ENCODE measurements at regions not wholly inside any gene's neighbourhood (a gene's known extent, or its start where the extent isn't known, plus 50 kb on each side); places are given as distances from the start of the nearest gene placed in this dataset.

GRCh38 chr2:168394262-168394661 is 61.8 kb upstream of the CERS6 start:
- TF ChIP-seq, protein P1, sequence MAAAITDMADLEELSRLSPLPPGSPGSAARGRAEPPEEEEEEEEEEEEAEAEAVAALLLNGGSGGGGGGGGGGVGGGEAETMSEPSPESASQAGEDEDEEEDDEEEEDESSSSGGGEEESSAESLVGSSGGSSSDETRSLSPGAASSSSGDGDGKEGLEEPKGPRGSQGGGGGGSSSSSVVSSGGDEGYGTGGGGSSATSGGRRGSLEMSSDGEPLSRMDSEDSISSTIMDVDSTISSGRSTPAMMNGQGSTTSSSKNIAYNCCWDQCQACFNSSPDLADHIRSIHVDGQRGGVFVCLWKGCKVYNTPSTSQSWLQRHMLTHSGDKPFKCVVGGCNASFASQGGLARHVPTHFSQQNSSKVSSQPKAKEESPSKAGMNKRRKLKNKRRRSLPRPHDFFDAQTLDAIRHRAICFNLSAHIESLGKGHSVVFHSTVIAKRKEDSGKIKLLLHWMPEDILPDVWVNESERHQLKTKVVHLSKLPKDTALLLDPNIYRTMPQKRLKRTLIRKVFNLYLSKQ (tag by site-specific recombination; IDR thresholded peaks at IDR 0.05; ENCODE audit: borderline replicate concordance) = no peak
- TF ChIP-seq, protein P2, sequence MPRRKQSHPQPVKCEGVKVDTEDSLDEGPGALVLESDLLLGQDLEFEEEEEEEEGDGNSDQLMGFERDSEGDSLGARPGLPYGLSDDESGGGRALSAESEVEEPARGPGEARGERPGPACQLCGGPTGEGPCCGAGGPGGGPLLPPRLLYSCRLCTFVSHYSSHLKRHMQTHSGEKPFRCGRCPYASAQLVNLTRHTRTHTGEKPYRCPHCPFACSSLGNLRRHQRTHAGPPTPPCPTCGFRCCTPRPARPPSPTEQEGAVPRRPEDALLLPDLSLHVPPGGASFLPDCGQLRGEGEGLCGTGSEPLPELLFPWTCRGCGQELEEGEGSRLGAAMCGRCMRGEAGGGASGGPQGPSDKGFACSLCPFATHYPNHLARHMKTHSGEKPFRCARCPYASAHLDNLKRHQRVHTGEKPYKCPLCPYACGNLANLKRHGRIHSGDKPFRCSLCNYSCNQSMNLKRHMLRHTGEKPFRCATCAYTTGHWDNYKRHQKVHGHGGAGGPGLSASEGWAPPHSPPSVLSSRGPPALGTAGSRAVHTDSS (tag by site-specific recombination; IDR thresholded peaks at IDR 0.05) = no peak
- TF ChIP-seq ZNF677 (tag by site-specific recombination; IDR thresholded peaks at IDR 0.05) (no peak), ZNF596 (tag by site-specific recombination; IDR thresholded peaks at IDR 0.05) (no peak), ZNF670 (tag by site-specific recombination; IDR thresholded peaks at IDR 0.05; ENCODE audit: low read depth) (no peak), ZNF555 (tag by site-specific recombination; conservative IDR thresholded peaks at IDR 0.05) (no peak), ZNF335 (tag by site-specific recombination; conservative IDR thresholded peaks at IDR 0.05) (no peak), ZFHX2 (tag by site-specific recombination; conservative IDR thresholded peaks at IDR 0.05) (no peak), ZNF292 (tag by site-specific recombination; IDR thresholded peaks at IDR 0.05; ENCODE audit: borderline replicate concordance, low read depth) (no peak), ZNF777 (tag by site-specific recombination; IDR thresholded peaks at IDR 0.05; ENCODE audit: borderline replicate concordance) (no peak), ZNF266 (tag by site-specific recombination; IDR thresholded peaks at IDR 0.05; ENCODE audit: low read depth) (no peak), ZNF114 (tag by site-specific recombination; IDR thresholded peaks at IDR 0.05) (no peak), SETDB1 (IDR thresholded peaks at IDR 0.05; ENCODE audit: insufficient read length, low read length) (no peak)
- TF ChIP-seq, protein P3, sequence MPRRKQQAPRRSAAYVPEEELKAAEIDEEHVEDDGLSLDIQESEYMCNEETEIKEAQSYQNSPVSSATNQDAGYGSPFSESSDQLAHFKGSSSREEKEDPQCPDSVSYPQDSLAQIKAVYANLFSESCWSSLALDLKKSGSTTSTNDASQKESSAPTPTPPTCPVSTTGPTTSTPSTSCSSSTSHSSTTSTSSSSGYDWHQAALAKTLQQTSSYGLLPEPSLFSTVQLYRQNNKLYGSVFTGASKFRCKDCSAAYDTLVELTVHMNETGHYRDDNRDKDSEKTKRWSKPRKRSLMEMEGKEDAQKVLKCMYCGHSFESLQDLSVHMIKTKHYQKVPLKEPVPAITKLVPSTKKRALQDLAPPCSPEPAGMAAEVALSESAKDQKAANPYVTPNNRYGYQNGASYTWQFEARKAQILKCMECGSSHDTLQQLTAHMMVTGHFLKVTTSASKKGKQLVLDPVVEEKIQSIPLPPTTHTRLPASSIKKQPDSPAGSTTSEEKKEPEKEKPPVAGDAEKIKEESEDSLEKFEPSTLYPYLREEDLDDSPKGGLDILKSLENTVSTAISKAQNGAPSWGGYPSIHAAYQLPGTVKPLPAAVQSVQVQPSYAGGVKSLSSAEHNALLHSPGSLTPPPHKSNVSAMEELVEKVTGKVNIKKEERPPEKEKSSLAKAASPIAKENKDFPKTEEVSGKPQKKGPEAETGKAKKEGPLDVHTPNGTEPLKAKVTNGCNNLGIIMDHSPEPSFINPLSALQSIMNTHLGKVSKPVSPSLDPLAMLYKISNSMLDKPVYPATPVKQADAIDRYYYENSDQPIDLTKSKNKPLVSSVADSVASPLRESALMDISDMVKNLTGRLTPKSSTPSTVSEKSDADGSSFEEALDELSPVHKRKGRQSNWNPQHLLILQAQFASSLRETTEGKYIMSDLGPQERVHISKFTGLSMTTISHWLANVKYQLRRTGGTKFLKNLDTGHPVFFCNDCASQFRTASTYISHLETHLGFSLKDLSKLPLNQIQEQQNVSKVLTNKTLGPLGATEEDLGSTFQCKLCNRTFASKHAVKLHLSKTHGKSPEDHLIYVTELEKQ (tag by site-specific recombination; IDR thresholded peaks at IDR 0.05; ENCODE audit: borderline replicate concordance) = no peak
- no peaks in the 10 kb centered on the region for H3K9me3 ChIP-seq (ENCODE audit: control insufficient read depth, insufficient read depth, low read depth, low read length)
- H3K4me3 ChIP-seq (ENCODE audit: low read depth, low read length) = no peak overlapping the region
- no peak overlapping the region for H3K27ac ChIP-seq (ENCODE audit: extremely low read depth, low read depth, low read length)
- CTCF ChIA-PET = no interaction called here
- H3K4me1 ChIP-seq (ENCODE audit: control insufficient read depth, insufficient read depth, low read length) = no peaks in the 10 kb centered on the region
- POLR2A ChIA-PET = no interaction called here
- H3K36me3 ChIP-seq (ENCODE audit: control insufficient read depth in 2 of 2, insufficient read depth in 1 of 2, low read length in 2 of 2) = no peaks in the 10 kb centered on the region

DNA sequence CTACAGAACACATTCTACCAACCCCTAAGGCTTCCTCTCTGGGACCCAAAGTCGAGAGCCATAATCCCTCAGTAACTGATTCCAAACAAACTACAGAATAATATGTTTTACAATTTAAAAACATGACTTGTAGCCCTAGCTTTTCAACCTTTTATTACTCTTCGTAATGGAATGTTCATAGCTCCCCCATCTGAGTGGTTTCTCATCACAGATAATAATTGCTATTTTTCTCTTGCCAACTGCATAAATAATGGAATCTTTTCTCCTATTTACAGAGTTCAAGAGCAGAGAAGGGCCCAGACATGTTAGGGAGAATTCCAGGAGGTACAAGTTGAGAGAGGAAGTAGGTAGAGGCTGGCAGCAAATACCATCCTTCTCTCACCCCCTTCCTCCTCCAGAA is 59.9 kb upstream of the CERS6 start:
- POLR2A ChIA-PET = no interaction called here
- no peak overlapping the region for H3K27ac ChIP-seq (ENCODE audit: extremely low read depth, low read depth, low read length)
- H3K9me3 ChIP-seq (ENCODE audit: control insufficient read depth, insufficient read depth, low read depth, low read length) = no peaks in the 10 kb centered on the region
- no peaks in the 10 kb centered on the region for H3K36me3 ChIP-seq (ENCODE audit: control insufficient read depth in 2 of 2, insufficient read depth in 1 of 2, low read length in 2 of 2)
- CTCF ChIA-PET = interaction anchor here (0.8 kb wide), 1 partner anchor 60 kb away, joined by 3 read pairs; the partner anchor contains the start of gene CERS6
- H3K4me1 ChIP-seq (ENCODE audit: control insufficient read depth, insufficient read depth, low read length) = no peaks in the 10 kb centered on the region
- H3K4me3 ChIP-seq (ENCODE audit: low read depth, low read length) = no peak overlapping the region
- TF ChIP-seq ZSCAN16 (tag by site-specific recombination; IDR thresholded peaks at IDR 0.05) (no peak), ZNF140 (tag by site-specific recombination; IDR thresholded peaks at IDR 0.05) (no peak), ZNF223 (tag by site-specific recombination; IDR thresholded peaks at IDR 0.05) (no peak)
- TF ChIP-seq, protein P4, sequence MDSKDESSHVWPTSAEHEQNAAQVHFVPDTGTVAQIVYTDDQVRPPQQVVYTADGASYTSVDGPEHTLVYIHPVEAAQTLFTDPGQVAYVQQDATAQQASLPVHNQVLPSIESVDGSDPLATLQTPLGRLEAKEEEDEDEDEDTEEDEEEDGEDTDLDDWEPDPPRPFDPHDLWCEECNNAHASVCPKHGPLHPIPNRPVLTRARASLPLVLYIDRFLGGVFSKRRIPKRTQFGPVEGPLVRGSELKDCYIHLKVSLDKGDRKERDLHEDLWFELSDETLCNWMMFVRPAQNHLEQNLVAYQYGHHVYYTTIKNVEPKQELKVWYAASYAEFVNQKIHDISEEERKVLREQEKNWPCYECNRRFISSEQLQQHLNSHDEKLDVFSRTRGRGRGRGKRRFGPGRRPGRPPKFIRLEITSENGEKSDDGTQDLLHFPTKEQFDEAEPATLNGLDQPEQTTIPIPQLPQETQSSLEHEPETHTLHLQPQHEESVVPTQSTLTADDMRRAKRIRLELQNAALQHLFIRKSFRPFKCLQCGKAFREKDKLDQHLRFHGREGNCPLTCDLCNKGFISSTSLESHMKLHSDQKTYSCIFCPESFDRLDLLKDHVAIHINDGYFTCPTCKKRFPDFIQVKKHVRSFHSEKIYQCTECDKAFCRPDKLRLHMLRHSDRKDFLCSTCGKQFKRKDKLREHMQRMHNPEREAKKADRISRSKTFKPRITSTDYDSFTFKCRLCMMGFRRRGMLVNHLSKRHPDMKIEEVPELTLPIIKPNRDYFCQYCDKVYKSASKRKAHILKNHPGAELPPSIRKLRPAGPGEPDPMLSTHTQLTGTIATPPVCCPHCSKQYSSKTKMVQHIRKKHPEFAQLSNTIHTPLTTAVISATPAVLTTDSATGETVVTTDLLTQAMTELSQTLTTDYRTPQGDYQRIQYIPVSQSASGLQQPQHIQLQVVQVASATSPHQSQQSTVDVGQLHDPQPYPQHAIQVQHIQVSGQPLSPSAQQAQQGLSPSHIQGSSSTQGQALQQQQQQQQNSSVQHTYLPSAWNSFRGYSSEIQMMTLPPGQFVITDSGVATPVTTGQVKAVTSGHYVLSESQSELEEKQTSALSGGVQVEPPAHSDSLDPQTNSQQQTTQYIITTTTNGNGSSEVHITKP (tag by site-specific recombination; IDR thresholded peaks at IDR 0.05) = no peak
- TF ChIP-seq, protein P5, sequence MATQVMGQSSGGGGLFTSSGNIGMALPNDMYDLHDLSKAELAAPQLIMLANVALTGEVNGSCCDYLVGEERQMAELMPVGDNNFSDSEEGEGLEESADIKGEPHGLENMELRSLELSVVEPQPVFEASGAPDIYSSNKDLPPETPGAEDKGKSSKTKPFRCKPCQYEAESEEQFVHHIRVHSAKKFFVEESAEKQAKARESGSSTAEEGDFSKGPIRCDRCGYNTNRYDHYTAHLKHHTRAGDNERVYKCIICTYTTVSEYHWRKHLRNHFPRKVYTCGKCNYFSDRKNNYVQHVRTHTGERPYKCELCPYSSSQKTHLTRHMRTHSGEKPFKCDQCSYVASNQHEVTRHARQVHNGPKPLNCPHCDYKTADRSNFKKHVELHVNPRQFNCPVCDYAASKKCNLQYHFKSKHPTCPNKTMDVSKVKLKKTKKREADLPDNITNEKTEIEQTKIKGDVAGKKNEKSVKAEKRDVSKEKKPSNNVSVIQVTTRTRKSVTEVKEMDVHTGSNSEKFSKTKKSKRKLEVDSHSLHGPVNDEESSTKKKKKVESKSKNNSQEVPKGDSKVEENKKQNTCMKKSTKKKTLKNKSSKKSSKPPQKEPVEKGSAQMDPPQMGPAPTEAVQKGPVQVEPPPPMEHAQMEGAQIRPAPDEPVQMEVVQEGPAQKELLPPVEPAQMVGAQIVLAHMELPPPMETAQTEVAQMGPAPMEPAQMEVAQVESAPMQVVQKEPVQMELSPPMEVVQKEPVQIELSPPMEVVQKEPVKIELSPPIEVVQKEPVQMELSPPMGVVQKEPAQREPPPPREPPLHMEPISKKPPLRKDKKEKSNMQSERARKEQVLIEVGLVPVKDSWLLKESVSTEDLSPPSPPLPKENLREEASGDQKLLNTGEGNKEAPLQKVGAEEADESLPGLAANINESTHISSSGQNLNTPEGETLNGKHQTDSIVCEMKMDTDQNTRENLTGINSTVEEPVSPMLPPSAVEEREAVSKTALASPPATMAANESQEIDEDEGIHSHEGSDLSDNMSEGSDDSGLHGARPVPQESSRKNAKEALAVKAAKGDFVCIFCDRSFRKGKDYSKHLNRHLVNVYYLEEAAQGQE (tag by site-specific recombination; IDR thresholded peaks at IDR 0.05) = no peak
- TF ChIP-seq, protein P6, sequence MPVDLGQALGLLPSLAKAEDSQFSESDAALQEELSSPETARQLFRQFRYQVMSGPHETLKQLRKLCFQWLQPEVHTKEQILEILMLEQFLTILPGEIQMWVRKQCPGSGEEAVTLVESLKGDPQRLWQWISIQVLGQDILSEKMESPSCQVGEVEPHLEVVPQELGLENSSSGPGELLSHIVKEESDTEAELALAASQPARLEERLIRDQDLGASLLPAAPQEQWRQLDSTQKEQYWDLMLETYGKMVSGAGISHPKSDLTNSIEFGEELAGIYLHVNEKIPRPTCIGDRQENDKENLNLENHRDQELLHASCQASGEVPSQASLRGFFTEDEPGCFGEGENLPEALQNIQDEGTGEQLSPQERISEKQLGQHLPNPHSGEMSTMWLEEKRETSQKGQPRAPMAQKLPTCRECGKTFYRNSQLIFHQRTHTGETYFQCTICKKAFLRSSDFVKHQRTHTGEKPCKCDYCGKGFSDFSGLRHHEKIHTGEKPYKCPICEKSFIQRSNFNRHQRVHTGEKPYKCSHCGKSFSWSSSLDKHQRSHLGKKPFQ (tag by site-specific recombination; IDR thresholded peaks at IDR 0.05) = no peak

Data from HEK293 (cell line).